ENCODE measurements at regions not wholly inside any gene's neighbourhood (a gene's known extent, or its start where the extent isn't known, plus 50 kb on each side); places are given as distances from the start of the nearest gene placed in this dataset.

DNA sequence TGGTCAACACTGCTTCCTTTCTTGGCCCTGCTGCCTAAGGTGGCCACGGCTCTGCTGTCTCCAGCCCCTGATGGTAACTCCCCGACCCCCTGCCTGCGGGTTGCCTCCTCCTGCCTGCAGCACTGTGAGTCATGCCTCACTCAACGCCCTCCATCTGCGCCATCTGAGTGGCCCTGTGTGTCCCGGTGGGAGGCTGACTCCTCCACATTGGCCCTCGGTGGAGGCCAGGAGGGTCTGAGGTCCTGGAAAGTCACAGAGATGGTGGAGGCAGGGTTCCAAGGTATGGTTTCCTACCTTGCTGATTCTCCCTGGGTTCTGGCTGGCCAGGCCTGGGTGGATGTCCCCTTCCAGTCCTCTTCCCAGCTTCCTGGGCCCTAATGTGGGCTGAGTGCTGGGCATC, 64.5 kb upstream of the ADAMTS2 start:
- no peak overlapping the region for H3K4me3 ChIP-seq
- no peaks in the 10 kb centered on the region for H4K20me1 ChIP-seq (replicated peaks; ENCODE audit: control insufficient read depth, insufficient read depth, low read length)
- H3K4me2 ChIP-seq (ENCODE audit: insufficient read depth, low read length) = no peak overlapping the region
- in situ Hi-C loops (cut with MboI) = no loop called here
- H2AFZ ChIP-seq (ENCODE audit: low read depth, low read length) = no peak overlapping the region
- no peaks in the 10 kb centered on the region for H3K79me2 ChIP-seq (ENCODE audit: control insufficient read depth, insufficient read depth, low read length)
- peaks cover 0 to 7% of the 10 kb centered on the region in 2 experiments; a peak in 1 of 5 replicates for H3K4me1 ChIP-seq (replicated peaks in 1 of 2; ENCODE audit: control insufficient read depth in 2 of 2, insufficient read depth in 2 of 2, low read length in 2 of 2)
- POLR2A ChIA-PET = no interaction called here
- no peak for TF ChIP-seq KAT7 (CRISPR knock-in tag; IDR thresholded peaks at IDR 0.05; ENCODE audit: borderline replicate concordance)
- no peak for TF ChIP-seq NELFE (IDR thresholded peaks at IDR 0.05; ENCODE audit: insufficient read depth, insufficient read length)
- TF ChIP-seq EGR1 (conservative IDR thresholded peaks at IDR 0.05) = no peak
- TF ChIP-seq ZNF445 (CRISPR knock-in tag; IDR thresholded peaks at IDR 0.05; ENCODE audit: low read depth) = no peak
- TF ChIP-seq, protein P1, sequence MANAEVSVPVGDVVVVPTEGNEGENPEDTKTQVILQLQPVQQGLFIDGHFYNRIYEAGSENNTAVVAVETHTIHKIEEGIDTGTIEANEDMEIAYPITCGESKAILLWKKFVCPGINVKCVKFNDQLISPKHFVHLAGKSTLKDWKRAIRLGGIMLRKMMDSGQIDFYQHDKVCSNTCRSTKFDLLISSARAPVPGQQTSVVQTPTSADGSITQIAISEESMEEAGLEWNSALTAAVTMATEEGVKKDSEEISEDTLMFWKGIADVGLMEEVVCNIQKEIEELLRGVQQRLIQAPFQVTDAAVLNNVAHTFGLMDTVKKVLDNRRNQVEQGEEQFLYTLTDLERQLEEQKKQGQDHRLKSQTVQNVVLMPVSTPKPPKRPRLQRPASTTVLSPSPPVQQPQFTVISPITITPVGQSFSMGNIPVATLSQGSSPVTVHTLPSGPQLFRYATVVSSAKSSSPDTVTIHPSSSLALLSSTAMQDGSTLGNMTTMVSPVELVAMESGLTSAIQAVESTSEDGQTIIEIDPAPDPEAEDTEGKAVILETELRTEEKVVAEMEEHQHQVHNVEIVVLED (CRISPR knock-in tag; IDR thresholded peaks at IDR 0.05) = no peak
- TF ChIP-seq, protein P2, sequence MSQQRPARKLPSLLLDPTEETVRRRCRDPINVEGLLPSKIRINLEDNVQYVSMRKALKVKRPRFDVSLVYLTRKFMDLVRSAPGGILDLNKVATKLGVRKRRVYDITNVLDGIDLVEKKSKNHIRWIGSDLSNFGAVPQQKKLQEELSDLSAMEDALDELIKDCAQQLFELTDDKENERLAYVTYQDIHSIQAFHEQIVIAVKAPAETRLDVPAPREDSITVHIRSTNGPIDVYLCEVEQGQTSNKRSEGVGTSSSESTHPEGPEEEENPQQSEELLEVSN (IDR thresholded peaks at IDR 0.05; ENCODE audit: borderline replicate concordance in 1 of 2, extremely low read depth in 1 of 2, insufficient read depth in 1 of 2, insufficient read length in 1 of 2, low read depth in 1 of 2, low read length in 1 of 2, poor library complexity in 1 of 2, severe bottlenecking in 1 of 2) = no peak
- no peak for TF ChIP-seq FOXA3 (CRISPR knock-in tag; conservative IDR thresholded peaks at IDR 0.05 in 1 of 2, IDR thresholded peaks at IDR 0.05 in 1 of 2)
- no peak for TF ChIP-seq ESRRA (IDR thresholded peaks at IDR 0.05; ENCODE audit: borderline replicate concordance, low read depth)
- TF ChIP-seq ZNF274 (IDR thresholded peaks at IDR 0.05; ENCODE audit: borderline replicate concordance, low read depth, low read length) = no peak
- TF ChIP-seq CTBP1 (IDR thresholded peaks at IDR 0.05; ENCODE audit: borderline replicate concordance) = no peak
- no peak for TF ChIP-seq HDAC3 (IDR thresholded peaks at IDR 0.05; ENCODE audit: borderline replicate concordance, partially characterized antibody)
- TF ChIP-seq RNF2 (IDR thresholded peaks at IDR 0.05) = no peak
- no peak for TF ChIP-seq MCM5 (IDR thresholded peaks at IDR 0.05; ENCODE audit: low read depth)
- TF ChIP-seq, protein P3, sequence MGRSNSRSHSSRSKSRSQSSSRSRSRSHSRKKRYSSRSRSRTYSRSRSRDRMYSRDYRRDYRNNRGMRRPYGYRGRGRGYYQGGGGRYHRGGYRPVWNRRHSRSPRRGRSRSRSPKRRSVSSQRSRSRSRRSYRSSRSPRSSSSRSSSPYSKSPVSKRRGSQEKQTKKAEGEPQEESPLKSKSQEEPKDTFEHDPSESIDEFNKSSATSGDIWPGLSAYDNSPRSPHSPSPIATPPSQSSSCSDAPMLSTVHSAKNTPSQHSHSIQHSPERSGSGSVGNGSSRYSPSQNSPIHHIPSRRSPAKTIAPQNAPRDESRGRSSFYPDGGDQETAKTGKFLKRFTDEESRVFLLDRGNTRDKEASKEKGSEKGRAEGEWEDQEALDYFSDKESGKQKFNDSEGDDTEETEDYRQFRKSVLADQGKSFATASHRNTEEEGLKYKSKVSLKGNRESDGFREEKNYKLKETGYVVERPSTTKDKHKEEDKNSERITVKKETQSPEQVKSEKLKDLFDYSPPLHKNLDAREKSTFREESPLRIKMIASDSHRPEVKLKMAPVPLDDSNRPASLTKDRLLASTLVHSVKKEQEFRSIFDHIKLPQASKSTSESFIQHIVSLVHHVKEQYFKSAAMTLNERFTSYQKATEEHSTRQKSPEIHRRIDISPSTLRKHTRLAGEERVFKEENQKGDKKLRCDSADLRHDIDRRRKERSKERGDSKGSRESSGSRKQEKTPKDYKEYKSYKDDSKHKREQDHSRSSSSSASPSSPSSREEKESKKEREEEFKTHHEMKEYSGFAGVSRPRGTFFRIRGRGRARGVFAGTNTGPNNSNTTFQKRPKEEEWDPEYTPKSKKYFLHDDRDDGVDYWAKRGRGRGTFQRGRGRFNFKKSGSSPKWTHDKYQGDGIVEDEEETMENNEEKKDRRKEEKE (IDR thresholded peaks at IDR 0.05; ENCODE audit: borderline replicate concordance in 1 of 2, control insufficient read depth in 1 of 2, low read depth in 2 of 2, low read length in 1 of 2) = no peak
- TF ChIP-seq PML (IDR thresholded peaks at IDR 0.05; ENCODE audit: low read length) = no peak
- no peak for TF ChIP-seq KDM4B (IDR thresholded peaks at IDR 0.05; ENCODE audit: borderline replicate concordance in 2 of 2, low read depth in 1 of 2)
- intact Hi-C loops (cut with micrococcal nuclease) = no loop called here
- no peaks in the 10 kb centered on the region for H3K36me3 ChIP-seq (ENCODE audit: control insufficient read depth, insufficient read depth, low read length)
- no peak overlapping the region for H3K9ac ChIP-seq (ENCODE audit: insufficient read depth in 1 of 2, low read depth in 2 of 2, low read length in 2 of 2)
- peak; percentile 10 to 30 (median 24) for DNase-seq (ENCODE audit: extremely low read depth in 1 of 4, low spot score in 3 of 4)
- CTCF ChIA-PET (ENCODE audit: low intra/inter-chr PET ratio) = no interaction called here
- no peaks in the 10 kb centered on the region for H3K9me3 ChIP-seq (replicated peaks; ENCODE audit: control insufficient read depth, insufficient read depth, low read depth, low read length)
- peaks cover 11 to 51% of the 10 kb centered on the region in 2 experiments; a peak in 4 of 5 replicates for H3K27me3 ChIP-seq (ENCODE audit: control insufficient read depth in 2 of 2, insufficient read depth in 2 of 2, low read length in 2 of 2)
- H3K9me1 ChIP-seq (ENCODE audit: control insufficient read depth, insufficient read depth, low read length) = no peaks in the 10 kb centered on the region
- no peak; the same call in 2 of the 3 replicates for ATAC-seq
- no peak overlapping the region for H3K27ac ChIP-seq (ENCODE audit: extremely low read depth, low read depth, low read length)
- 0% methylated on average over 7 of the region's 7 CpGs for WGBS (ENCODE audit: insufficient coverage, low coverage, missing lambda C conversion rate)
- no TSS peak for BruUV-seq (replicated peaks)
- FAIRE-seq = no peak

Measured in K562 (cell line).